GM19468 (cell line): ENCODE measurements at regions not wholly inside any gene's neighbourhood (a gene's known extent, or its start where the extent isn't known, plus 50 kb on each side); places are given as distances from the start of the nearest gene placed in this dataset.

Experiments used
- ATAC-seq: cut with Tn5 transposase; IDR thresholded peaks from one replicate; pipeline ENCODE4 v1.9.1; 2021; ENCODE audit warnings: mild to moderate bottlenecking, moderate library complexity, moderate number of reproducible peaks; ENCODE audit not compliant: unreplicated experiment; ENCODE audit errors: extremely low read depth

DNA sequence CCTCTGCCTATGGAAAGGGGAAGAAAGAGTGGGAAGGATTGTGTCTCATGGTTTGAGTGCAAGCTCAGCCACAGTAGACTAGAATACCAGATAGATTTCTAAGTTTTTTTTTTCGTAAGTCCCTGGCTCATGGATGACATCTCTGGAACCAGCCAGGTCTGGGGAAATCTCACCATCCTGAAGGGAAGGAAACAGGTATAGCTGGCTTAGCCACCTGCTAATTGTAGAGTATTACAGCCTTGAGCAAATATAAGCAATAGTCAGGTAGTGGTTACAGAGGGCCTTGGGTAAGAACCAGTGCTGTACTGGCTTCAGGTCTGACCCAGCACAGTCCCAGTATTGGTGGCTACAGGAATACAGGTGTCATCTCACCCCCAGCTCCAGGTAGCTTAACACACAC is 500.9 kb upstream of the PRMT6 start:
- ATAC-seq, result no peak

DNA sequence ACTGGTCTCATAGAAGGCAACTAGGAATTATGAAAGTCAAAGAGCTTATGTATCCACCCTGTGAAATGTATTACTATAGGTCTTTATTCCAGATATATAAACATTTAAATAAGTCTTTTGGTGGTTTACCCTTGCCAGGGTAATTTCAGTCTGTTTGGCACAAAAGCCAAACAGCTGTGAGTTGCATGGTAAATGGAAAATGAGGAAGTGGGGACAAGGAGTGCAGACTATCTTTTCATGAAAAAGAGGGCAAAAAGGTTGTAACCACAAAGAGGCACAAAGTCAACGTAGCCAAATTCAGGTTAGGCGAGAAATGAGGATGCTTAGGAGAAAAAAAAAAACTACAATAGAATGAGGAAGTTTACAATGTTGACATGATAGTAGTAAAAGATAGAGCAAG is 492.3 kb upstream of the PRMT6 start:
- no peak for ATAC-seq

DNA sequence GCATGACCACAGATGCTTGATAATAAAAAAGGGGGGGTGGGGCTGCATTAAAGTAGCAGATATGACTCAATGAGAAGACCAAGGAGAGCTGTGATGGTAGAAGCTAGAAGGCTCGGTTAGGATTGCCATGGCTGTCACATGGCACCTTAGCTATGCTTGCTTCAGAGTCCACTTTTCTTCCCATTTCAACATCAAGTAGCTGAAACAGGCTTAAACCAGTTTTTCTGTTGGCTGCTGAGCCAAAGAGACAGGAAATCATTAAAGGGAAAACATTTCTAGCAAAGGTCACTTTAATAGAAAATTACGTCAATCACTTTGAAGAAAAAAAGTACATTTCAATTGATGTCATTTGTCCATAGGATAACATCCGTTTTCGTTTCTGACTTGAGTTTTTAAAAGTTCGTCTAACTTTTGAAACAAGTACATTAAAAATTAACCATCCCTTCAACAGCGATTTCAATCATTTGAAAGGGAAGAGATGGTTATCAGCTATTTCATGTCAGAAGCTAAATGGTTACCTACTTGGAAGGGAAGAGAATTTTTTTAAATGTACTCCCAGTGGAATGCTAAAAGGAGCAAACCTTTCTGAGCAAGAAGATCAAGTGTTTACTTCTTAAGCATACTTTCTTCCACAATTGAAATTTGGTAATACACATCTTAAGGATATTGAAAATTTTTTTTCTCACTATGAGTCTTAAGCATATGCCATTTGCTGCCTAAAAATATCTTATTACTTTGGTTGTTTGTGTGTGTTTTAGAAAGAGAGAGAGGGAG is 488.1 kb upstream of the PRMT6 start:
- ATAC-seq, result no peak

DNA sequence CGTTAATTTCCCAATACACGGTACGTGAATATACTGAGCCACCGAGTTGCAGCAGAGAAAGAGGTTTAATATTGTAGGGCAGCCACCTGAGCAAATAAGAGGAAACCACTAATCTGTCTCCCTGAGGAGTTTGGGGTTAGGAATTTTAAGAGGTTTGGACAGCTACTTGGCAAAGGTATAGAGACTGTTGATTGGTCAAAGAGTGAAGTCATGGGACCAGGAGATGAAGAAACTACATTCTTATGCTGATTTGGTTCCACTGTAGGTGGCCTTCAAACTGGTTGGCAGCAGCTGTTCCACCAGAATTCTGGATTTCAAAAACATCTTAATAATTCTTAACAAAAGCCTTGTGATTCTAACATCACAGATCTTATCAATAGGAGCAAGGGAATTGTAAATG is 485.4 kb upstream of the PRMT6 start:
- no peak for ATAC-seq

DNA sequence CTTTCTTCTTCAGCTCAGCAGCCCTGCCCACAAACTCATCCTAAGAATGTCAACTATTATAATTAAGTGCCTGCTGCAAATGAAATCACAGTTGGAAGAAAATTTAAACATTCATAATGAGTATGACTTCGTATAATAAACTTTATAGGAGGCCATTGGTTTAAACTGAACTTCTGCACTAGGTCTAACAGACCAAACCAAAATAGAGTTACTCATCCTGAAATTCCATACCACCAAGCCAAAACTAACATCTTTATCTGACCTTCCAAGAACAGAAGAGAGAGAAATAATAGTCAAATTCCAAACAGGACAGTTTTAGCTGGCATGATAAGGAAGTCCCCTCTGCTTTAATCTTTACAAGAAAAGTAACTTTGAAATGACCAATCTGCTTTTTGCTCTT is 472.4 kb upstream of the PRMT6 start:
- ATAC-seq, result no peak

DNA sequence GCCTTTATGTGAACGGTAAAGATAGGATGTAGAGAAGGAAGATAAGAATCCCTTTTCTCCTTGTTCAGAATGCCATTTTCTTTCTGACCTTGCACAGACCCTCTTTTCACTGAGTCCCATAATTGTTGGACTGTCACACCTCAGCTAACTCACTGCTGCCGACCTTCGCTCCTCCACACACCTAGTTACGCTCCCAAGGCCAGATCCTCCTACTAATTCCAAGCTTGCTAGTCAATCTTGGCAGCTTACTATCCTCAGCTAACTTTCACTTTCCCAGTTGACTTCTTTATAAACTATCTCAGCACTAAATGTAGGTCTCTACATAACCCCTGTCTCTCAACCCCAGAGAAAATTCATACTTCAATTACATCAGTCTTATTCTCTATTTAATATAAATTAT is 471.8 kb upstream of the PRMT6 start:
- no peak for ATAC-seq

DNA sequence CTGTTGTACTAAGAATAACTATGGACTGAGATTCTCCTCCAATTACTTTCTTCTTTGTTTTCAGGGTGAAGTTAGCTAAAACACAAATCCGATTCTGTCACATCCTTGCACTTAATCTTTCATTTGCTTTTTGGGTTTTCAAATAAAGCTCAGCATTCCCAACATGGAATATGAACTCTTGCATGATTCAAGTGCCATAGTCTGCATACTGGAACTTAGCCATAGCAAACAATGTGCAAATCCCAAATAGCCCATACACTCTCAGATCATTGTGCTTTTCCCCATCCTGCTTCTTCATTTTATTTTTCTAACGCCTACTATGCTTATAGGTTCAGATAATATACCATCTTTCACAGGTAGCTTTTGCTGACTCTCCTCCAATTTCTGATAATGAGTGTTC is 455.8 kb upstream of the PRMT6 start:
- no peak for ATAC-seq

DNA sequence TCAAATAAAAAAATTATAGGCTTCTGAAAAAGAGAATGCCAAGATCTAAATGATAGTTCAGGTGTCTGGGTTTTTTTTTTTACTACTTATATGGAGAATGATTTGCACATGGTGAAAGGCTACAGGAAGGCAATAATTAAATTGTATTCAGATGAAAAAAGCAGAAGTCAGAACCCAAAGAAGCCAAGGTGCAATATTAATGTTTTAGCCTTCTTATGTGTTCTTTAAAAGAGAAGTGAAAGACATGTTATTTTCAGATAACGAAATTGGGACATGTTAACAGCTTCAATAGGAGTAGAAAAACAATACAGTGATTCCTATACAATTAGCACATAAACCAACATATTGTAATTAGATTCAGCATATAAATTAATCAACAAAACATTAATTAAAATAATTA is 452.9 kb upstream of the PRMT6 start:
- no peak for ATAC-seq

DNA sequence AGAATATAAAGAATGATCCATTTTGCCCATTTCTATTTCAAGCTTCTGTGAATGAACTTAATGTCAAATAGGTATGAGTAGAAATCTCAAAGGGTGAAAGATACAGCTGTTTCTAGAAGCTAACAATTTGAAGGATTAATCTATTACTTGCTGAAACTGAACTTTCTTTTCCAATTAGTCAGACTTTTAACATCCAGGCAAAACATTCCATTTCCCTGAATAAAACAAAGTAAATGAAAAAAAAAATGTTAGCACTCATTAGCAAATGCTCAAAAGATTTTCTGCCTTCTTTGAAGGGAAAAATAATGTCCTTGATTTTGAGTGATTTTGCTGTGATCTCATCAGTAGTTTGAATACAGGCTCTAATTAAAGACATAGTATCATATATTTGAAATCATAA is 447.6 kb upstream of the PRMT6 start:
- no peak for ATAC-seq

DNA sequence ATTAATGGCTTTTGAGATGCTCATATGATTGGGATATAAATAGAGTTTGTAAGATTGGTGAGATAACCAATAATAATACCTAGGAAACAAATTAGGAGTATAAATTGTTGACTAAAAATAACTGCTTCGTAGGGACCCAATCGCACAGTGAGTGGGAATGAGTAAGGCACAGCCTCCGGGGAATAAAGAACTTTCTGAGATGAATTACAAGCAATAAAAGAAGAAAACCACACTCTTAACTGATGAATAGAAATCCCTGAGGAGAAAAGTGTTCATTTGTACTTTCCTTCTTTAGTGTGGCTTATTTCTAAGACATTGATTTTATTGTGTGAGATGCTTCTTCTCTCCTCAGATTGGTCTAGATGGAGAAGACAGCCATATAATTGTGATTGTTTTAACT is 443.4 kb upstream of the PRMT6 start:
- no peak for ATAC-seq

DNA sequence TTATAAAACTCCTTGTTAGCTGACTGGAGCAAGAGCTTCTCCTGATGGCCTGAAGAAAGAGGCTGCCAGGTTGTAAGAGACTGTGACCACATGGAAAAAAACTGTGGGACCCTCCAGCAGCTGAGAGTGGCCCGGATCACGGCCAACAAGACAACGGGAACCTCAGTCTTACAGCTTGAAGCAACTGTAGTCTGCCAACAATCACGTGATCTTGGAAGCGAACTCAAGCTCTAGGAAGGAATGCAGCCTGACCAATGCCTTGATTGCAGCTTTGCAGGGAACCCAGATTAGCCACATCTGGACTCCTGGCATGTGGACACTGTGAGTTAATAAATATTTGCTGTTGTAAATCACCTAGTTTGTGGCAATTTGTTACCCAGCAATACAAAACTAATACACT is 442.6 kb upstream of the PRMT6 start:
- no peak for ATAC-seq

DNA sequence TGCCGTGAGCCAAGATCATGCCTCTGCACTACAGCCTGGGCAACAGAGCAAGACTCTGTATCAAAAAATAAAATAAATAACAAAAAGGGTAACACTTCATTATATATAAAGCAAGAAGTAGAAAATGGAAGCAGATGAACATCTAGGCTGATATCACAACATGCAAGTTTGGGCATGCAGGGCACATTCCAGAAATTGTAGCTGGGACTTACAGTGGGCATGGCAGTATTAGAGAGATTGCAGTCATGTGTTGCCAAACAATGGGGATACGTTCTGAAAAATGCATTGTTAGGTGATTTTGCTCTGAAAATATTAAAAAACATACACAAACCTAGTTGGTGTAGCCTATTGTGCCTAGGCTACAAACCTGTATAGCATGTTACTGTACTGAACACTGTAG is 441.0 kb upstream of the PRMT6 start:
- ATAC-seq, result no peak

DNA sequence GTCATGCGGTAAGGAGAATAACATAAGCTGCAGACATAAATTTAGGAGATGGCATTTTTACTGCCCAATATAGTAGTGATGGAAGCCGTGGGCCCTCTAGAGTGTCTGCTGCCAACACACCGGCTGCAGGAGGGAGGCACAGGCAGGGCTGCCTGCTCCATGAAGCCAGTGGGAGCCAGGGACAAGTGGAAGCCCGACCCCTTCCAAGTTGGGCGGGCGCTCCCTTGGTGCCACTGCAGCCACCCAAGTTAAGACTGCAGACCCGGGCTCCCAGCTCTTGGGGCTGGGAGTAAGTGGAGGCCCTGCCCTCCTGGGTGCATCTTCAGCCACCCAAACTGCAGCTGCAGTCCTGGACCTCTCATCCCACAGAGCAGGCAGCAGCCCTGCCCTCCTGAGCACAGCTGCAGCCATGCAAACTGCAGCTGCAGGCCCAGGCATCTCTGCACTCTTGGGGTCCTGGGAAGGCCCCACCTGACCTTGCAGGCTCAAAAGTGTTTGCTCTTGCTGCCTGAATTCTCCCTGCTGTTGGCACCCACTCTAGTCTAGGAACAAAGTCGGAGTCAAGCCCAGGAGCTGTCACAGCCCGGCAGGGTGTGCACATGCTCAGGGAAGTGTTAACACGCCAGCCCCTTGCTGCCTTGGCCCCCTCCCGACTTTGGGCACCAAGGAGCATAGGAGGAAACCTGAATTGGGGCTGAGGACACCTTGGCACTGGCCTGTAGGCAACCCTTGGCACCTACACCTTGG is 437.2 kb upstream of the PRMT6 start:
- no peak for ATAC-seq

DNA sequence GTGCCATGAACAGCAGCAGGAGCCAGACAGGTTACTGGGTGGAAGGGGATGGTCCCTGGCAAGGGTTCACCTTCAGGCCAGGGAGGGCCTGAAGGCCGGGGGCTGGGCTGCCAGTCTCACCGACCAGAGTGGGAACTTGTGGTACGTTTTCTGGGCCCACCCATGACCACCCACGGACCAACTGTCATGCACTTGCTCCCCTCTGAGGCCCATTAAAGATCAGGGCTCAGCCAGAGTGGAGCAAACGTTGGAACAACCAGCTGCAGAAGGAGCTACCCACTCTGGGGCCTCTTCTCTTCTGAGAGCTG is 436.7 kb upstream of the PRMT6 start:
- ATAC-seq, result no peak

DNA sequence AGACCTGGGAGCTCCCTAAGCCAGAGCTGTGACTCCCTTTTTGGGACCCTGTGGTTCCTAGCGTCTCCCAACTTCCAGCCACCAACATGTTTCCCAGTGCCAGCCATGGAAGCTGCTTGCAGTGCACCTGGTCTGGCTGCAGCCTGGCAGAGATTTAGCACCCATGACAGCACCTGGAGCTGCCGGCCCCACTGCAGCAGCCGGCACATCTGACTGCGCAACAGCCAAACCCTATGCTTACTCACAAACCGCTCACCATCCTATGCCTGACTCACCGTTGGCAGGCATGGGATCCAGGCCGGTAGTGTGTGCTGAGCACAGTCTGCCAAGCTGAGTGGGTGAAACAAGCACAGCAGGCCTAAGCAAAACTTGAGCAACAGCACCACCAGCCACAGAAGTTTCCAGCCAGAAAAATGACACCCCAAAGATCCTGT is 435.9 kb upstream of the PRMT6 start:
- no peak for ATAC-seq

DNA sequence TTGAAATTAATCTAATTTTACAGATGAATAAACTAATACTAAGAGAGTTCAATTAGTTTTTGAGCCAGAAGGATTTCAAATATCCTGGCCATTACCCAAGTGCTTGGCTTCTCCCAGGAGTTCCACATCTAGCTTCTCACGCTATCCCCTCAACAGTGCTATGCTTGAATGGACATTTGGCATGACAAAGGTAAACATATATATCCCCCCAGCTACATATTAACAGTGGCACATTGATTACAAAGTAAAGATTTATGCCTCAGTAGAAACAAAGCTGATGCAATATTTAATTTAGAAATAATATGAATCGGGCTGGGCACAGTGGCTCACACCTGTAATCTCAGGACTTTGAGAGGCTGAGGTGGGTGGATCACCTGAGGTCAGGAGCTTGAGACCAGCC is 434.6 kb upstream of the PRMT6 start:
- ATAC-seq, result no peak

DNA sequence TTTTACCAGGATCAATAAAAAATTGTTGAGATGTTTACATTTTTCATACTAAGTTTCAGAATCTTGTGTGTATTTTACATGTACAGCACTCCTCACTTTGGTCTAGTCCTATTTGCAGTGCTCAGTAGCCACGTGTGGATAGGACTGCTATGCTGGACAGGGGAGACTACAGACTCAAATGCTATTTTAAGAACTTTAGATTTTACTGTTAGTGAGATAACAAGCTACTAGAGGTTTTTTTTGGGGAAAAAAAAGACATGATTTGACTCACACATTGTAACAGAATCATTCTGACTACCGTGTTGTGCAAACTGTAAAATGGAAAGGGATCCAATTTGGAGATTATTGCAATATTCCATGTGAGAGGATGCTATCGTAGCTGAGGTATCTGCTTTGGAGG is 418.9 kb upstream of the PRMT6 start:
- ATAC-seq, result no peak

DNA sequence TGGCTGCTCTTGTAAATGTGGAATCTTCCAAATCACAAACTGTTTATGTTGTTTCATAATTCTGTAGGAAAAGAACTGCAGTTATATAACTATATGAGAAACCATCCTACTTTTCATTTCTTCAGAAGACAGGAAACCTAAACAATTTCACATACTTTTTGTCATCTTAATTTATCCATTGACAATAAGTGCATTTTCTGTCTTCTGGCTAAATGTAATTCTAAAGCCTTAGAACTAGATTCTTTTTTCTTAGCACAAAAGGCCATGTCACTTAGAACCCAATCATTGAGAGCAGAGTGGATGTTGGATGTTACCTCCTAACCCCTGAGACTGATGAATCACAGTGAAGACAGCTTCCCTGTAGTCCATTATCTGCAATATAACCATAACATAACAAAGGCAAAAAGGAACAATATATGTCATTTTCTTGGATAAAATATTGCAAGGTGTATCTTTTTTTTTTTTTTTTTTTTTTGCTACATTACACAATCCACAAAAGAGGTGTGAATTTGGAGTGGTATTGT is 410.2 kb upstream of the PRMT6 start:
- ATAC-seq, result no peak

DNA sequence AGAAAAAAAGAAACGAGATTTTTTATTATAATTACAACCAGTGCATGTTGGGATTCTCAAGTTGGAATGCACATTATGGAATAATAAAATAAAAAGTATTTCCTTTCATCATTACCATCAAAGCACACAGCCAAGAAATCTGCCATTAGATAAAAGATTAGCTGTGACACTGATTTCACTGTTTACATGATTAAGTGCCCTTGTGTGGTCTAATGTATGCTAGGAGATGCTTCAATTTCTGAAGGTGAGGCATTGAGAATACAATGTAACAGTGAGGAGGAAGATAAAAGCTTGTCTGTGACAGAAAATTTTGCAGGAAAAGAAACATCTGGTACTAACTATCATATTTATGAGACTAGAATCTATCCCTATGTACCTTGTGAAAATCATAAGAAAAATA is 409.7 kb upstream of the PRMT6 start:
- ATAC-seq, result no peak

DNA sequence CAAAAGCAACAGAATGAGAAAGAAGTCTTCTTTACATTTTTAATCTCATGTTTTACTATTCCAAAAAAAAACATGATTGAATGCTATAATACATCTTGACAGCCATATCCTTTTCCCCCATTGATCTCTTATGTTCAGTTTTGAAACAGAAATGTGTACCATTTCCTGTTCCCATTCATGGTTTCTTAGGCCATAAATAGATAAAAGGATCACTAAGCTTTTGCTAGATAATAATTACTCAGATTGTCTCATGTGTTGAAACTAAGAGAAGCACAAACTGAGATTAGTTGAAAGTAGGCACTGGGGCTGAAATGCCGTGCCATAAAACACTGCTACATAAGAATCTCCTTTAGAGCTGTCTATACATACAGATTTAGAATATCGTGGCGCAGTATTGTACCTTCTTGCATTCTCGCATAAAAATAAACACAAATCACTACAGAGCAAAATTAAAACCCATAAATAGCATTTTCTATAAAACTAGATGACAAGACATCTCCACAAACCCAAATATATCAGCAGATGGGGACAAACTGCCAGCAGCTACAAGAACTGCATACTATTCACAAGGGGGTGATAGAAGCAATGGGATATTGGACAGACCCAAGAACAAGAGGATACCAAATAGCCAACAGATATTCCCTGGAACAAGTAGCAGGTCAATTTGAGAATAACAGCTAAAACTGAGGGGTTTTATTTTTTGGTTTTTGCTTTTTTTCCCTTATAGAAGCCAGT is 405.3 kb upstream of the PRMT6 start:
- no peak for ATAC-seq
